ENCODE measurements at regions not wholly inside any gene's neighbourhood (a gene's known extent, or its start where the extent isn't known, plus 50 kb on each side); places are given as distances from the start of the nearest gene placed in this dataset.
A peak's percentile ranks its signal among the peaks of the same experiment; 100 is the strongest.

DNA sequence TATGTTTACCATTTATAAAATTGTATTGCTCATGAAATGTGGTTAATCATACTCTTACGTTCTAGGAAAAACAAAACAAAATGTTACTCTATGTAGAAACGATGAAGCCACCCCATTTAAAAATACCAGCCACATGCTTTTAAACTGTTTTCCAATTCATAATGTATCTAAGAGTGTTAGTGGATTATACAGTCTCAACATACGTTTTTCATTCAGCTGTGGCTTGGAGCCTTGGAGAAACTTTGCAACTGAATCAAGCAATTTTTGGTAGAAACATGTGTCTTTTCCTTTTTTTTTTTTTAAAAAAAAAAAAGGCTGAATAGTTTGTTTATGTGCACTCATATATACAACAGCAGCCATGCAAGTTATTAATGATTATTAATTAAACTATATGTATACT lies 378.0 kb upstream of the SEMA3D start:
- TF ChIP-seq EGR1 (IDR thresholded peaks at IDR 0.05) (no peak), TCF12 (IDR thresholded peaks at IDR 0.05; ENCODE audit: low read depth) (no peak), EP300 (IDR thresholded peaks at IDR 0.05; ENCODE audit: borderline replicate concordance) (no peak), TAF1 (IDR thresholded peaks at IDR 0.05; ENCODE audit: low read depth) (no peak), NFIC (IDR thresholded peaks at IDR 0.05) (no peak), YY1 (IDR thresholded peaks at IDR 0.05; ENCODE audit: low read depth) (no peak), FOXM1 (IDR thresholded peaks at IDR 0.05; ENCODE audit: borderline replicate concordance, low read depth) (no peak), USF1 (IDR thresholded peaks at IDR 0.05) (no peak), CEBPB (IDR thresholded peaks at IDR 0.05) (no peak)

DNA sequence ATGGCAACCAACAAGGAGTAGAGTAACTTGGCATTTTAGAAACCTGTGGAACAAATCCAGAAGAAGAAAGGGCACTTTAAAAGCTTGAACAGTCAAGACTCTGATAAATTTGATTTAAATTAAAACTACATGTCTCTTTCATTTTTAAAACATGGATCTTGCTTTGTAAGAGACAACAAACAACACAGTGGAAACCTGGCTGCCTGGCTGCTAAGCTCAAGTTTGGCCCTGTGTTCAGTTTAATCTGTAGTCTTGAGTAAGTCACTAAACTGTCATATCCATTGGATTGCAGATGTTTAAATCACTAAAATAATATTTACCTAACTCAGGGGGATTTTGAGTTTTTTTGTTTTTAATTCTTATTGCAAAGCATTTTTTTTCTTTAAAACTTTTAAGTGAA lies 374.9 kb upstream of the SEMA3D start:
- TF ChIP-seq ZBTB7A (IDR thresholded peaks at IDR 0.05; ENCODE audit: low read depth) (no peak), TEAD4 (IDR thresholded peaks at IDR 0.05) (no peak), REST (IDR thresholded peaks at IDR 0.05; ENCODE audit: low read depth) (no peak), USF1 (IDR thresholded peaks at IDR 0.05) (no peak), CEBPB (IDR thresholded peaks at IDR 0.05) (no peak), CREB1 (IDR thresholded peaks at IDR 0.05; ENCODE audit: low read depth) (no peak), TCF12 (IDR thresholded peaks at IDR 0.05; ENCODE audit: low read depth) (no peak)

- TF ChIP-seq YY1 (IDR thresholded peaks at IDR 0.05; ENCODE audit: low read depth) (no peak), RAD21 (IDR thresholded peaks at IDR 0.05; ENCODE audit: low read depth) (peak; percentile 73), TCF12 (IDR thresholded peaks at IDR 0.05; ENCODE audit: low read depth) (no peak)
Observed at GRCh38 chr7:85554236-85555178, 367.7 kb upstream of the SEMA3D start.

GRCh38 chr7:85535974-85536729 lies 349.3 kb upstream of the SEMA3D start:
- no peak for TF ChIP-seq NFIC (IDR thresholded peaks at IDR 0.05)
- no peak for TF ChIP-seq CREB1 (IDR thresholded peaks at IDR 0.05; ENCODE audit: low read depth)
- TF ChIP-seq ZBTB7A (IDR thresholded peaks at IDR 0.05; ENCODE audit: low read depth), result no peak
- no peak for TF ChIP-seq EGR1 (IDR thresholded peaks at IDR 0.05)
- TF ChIP-seq, protein P1, sequence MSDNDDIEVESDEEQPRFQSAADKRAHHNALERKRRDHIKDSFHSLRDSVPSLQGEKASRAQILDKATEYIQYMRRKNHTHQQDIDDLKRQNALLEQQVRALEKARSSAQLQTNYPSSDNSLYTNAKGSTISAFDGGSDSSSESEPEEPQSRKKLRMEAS (IDR thresholded peaks at IDR 0.05), result no peak
- no peak for TF ChIP-seq FOXM1 (IDR thresholded peaks at IDR 0.05; ENCODE audit: borderline replicate concordance, low read depth)
- no peak for TF ChIP-seq RAD21 (IDR thresholded peaks at IDR 0.05; ENCODE audit: low read depth)
- no peak for TF ChIP-seq EP300 (IDR thresholded peaks at IDR 0.05; ENCODE audit: borderline replicate concordance)

DNA sequence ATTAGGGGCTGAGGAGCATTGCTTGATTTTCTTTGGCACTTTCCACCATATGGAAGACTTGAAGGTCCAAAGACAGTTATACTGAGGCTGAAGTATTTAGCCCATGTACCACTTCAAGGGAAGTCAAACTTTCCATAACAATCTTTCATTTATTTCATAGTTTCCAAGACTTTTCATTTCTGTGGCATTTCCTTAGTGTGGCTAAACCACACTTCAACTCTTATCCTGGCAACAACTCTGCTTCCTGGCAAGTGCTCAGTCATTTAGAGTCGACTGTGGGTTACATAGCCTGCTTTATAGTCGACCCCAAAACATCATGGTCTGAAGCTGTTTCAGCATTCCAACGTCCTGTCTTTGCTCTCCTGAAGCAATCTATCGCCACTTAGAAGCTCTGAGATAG lies 343.0 kb upstream of the SEMA3D start:
- TF ChIP-seq EGR1 (IDR thresholded peaks at IDR 0.05), result no peak
- no peak for TF ChIP-seq TCF12 (IDR thresholded peaks at IDR 0.05; ENCODE audit: low read depth)

- no peak for TF ChIP-seq TAF1 (IDR thresholded peaks at IDR 0.05; ENCODE audit: low read depth)
- TF ChIP-seq EGR1 (IDR thresholded peaks at IDR 0.05), result no peak
- TF ChIP-seq FOXM1 (IDR thresholded peaks at IDR 0.05; ENCODE audit: borderline replicate concordance, low read depth), result no peak
Observed at GRCh38 chr7:85529201-85529600, 342.3 kb upstream of the SEMA3D start.

DNA sequence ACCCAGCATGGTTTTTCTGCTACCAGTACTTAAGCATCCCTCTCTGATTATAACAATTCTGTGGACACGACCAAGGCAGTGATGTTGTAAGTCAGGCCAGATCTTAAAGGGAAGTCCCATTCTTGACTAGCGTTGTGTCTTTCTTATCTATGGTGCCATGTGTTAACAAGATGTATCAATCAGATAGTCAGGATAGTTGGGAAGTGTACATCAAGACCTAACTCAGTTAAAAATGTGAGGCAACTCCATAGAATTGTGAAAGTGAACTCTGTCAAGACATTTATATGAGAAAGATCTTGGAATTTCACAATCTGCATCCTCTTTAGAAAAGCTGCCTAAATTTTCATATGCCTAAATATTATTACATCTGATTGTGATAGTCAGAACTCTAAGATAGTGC lies 341.7 kb upstream of the SEMA3D start:
- TF ChIP-seq TCF12 (IDR thresholded peaks at IDR 0.05; ENCODE audit: low read depth), result no peak
- no peak for TF ChIP-seq EGR1 (IDR thresholded peaks at IDR 0.05)
- TF ChIP-seq USF1 (IDR thresholded peaks at IDR 0.05), result no peak
- TF ChIP-seq REST (IDR thresholded peaks at IDR 0.05; ENCODE audit: low read depth), result no peak
- no peak for TF ChIP-seq TEAD4 (IDR thresholded peaks at IDR 0.05)
- no peak for TF ChIP-seq EP300 (IDR thresholded peaks at IDR 0.05; ENCODE audit: borderline replicate concordance)
- TF ChIP-seq YY1 (IDR thresholded peaks at IDR 0.05; ENCODE audit: low read depth), result no peak
- TF ChIP-seq NFIC (IDR thresholded peaks at IDR 0.05), result no peak
- TF ChIP-seq, protein P1 (IDR thresholded peaks at IDR 0.05), result no peak

Data from Ishikawa (cell line).